HepG2 (cell line): ENCODE measurements at regions not wholly inside any gene's neighbourhood (a gene's known extent, or its start where the extent isn't known, plus 50 kb on each side); places are given as distances from the start of the nearest gene placed in this dataset.

Experiments used
- ATAC-seq: fragments of 200-7000 bp; cut with Tn5 transposase; 3 replicates; pipeline ENCODE4 v1.9.1; 2020; ENCODE audit warnings: mild to moderate bottlenecking, moderate library complexity
- BruUV-seq: library from RNA; stranded (reverse); fragments of 400-500 nt; replicated peaks from 2 replicates; lab custom pipeline; 2021; lab: Mats Ljungman, UMichigan
- CTCF ChIA-PET: fragments of 300-600 bp; formaldehyde crosslinking; extraction: SDS; loops from one replicate; lab custom pipeline; 2021; ENCODE audit warnings: low total read pairs, inconsistent platforms, low intra/inter-chr PET ratio; lab: Yijun Ruan, JAX
- POLR2A ChIA-PET: fragments of 350-600 bp; sonication (Branson Sonifier 250); formaldehyde crosslinking; loops from one replicate; lab custom pipeline; 2020; ENCODE audit warnings: antibody characterized with exemption, inconsistent platforms; lab: Yijun Ruan, JAX
- DNase-seq: peaks from one replicate; pipeline ENCODE4 v3.0.0-alpha.2; 2015; ENCODE audit warnings: low spot score
- FAIRE-seq: peaks from 3 replicates; lab custom pipeline; 2011; peaks lifted over from hg19 to GRCh38; lab: Jason Lieb, UNC
- H2AFZ ChIP-seq: one replicate; pipeline ENCODE4 v1.6.1; 2011; ENCODE audit warnings: low read length, inconsistent platforms
- H3K27ac ChIP-seq: fragments of 300-600 bp; 3 replicates; pipeline ENCODE4 v1.8.0; 2011; ENCODE audit warnings: mixed run types, mild to moderate bottlenecking, mixed read lengths, low read length, inconsistent platforms; ENCODE audit not compliant: insufficient read depth; ENCODE audit errors: extremely low read length
- H3K27me3 ChIP-seq, 2 experiments: fragments of 200-600 bp in 1 of 2; 2 replicates in 1 of 2; 3 replicates in 1 of 2; pipeline versions ENCODE4 v1.6.0 to v1.8.0; 2011; ENCODE audit warnings: low read length in 2 of 2, mild to moderate bottlenecking in 2 of 2, moderate library complexity in 2 of 2, inconsistent platforms in 1 of 2; ENCODE audit not compliant: insufficient read depth in 2 of 2, control insufficient read depth in 1 of 2
- H3K36me3 ChIP-seq, 2 experiments: fragments of 200-600 bp in 1 of 2; replicated peaks in 1 of 2; 2 replicates in 1 of 2; 3 replicates in 1 of 2; pipeline versions ENCODE4 v1.5.1 to v1.8.0; 2011; ENCODE audit warnings: low read length in 2 of 2, inconsistent platforms in 1 of 2; ENCODE audit not compliant: insufficient read depth in 2 of 2, control insufficient read depth in 1 of 2
- H3K4me1 ChIP-seq: 2 replicates; pipeline ENCODE4 v1.5.1; 2012; ENCODE audit warnings: low read length, inconsistent platforms; ENCODE audit not compliant: insufficient read depth
- H3K4me2 ChIP-seq: 2 replicates; pipeline ENCODE4 v1.6.0; 2011; ENCODE audit warnings: low read depth, low read length, inconsistent platforms
- H3K4me3 ChIP-seq, 3 experiments: fragments of 200-600 bp in 1 of 3; sonication (generic), shearing (Covaris generic) in 1 of 3; replicated peaks in 1 of 3; 2 replicates each; pipeline ENCODE4 v1.5.1; 2011 to 2016; ENCODE audit warnings: low read length in 3 of 3, inconsistent platforms in 2 of 3, low read depth in 2 of 3, mild to moderate bottlenecking in 2 of 3, control low read depth in 1 of 3, mixed read lengths in 1 of 3; ENCODE audit not compliant: insufficient read depth in 1 of 3
- H3K79me2 ChIP-seq: one replicate; pipeline ENCODE4 v1.6.1; 2011; ENCODE audit warnings: low read length, inconsistent platforms; ENCODE audit not compliant: insufficient read depth
- H3K9ac ChIP-seq: 2 replicates; pipeline ENCODE4 v1.6.0; 2011; ENCODE audit warnings: mild to moderate bottlenecking, low read depth, low read length, inconsistent platforms; ENCODE audit not compliant: insufficient read depth
- H3K9me3 ChIP-seq: 2 replicates; pipeline ENCODE4 v1.5.1; 2012; ENCODE audit warnings: mild to moderate bottlenecking, low read length
- H4K20me1 ChIP-seq: 2 replicates; pipeline ENCODE4 v1.6.0; 2011; ENCODE audit warnings: inconsistent platforms, mild to moderate bottlenecking, low read length, moderate library complexity; ENCODE audit not compliant: insufficient read depth
- BRD4 ChIP-seq: sonication (generic); formaldehyde crosslinking; IDR thresholded peaks from 2 replicates; pipeline ENCODE4 v1.4.0; 2020; ENCODE audit warnings: missing genetic modification reagents
- HDAC6 ChIP-seq: fragments of 200-600 bp; sonication (generic); IDR thresholded peaks from 2 replicates; pipeline ENCODE4 v1.7.0; 2017; ENCODE audit warnings: mild to moderate bottlenecking, antibody characterized with exemption, low read length, low read depth
- KLF16 ChIP-seq, 2 experiments: sonication (generic) in 1 of 2; formaldehyde crosslinking in 1 of 2; IDR thresholded peaks; 2 replicates each; pipeline versions ENCODE4 v1.6.1 to v1.8.0; 2016 to 2023; ENCODE audit warnings: missing genetic modification reagents in 2 of 2, missing compliant biosample characterization in 1 of 2
- UBTF ChIP-seq: sonication (generic); formaldehyde crosslinking; IDR thresholded peaks from 2 replicates; pipeline ENCODE4 v1.4.0; 2020; ENCODE audit warnings: mild to moderate bottlenecking, missing genetic modification reagents
- ZNF10 ChIP-seq: sonication (generic); formaldehyde crosslinking; IDR thresholded peaks from 2 replicates; pipeline ENCODE4 v1.4.0; 2020; ENCODE audit warnings: mild to moderate bottlenecking, low read depth, missing genetic modification reagents, borderline replicate concordance
- ZNF569 ChIP-seq: sonication (generic); formaldehyde crosslinking; IDR thresholded peaks from 2 replicates; pipeline ENCODE4 v1.5.0; 2020; ENCODE audit warnings: mild to moderate bottlenecking, missing genetic modification reagents, moderate library complexity, borderline replicate concordance
- in situ Hi-C: cut with HindIII; loops from 2 replicates; pipeline ENCODE4 v1.10.0; 2017; ENCODE audit warnings: low pct_unique_long_range_greater_than_20kb; ENCODE audit not compliant: extremely low pct_ligation_motif_present
- intact Hi-C: fragments of 100-400 bp; cut with micrococcal nuclease; formaldehyde crosslinking; loops from one replicate; pipeline ENCODE4 v1.10.0; 2022; ENCODE audit not compliant: unreplicated experiment
- TF ChIP-seq, protein P1 (sequence below): sonication (generic); formaldehyde crosslinking; IDR thresholded peaks from 2 replicates; pipeline ENCODE4 v1.4.0; 2020; ENCODE audit warnings: mild to moderate bottlenecking, missing genetic modification reagents

DNA sequence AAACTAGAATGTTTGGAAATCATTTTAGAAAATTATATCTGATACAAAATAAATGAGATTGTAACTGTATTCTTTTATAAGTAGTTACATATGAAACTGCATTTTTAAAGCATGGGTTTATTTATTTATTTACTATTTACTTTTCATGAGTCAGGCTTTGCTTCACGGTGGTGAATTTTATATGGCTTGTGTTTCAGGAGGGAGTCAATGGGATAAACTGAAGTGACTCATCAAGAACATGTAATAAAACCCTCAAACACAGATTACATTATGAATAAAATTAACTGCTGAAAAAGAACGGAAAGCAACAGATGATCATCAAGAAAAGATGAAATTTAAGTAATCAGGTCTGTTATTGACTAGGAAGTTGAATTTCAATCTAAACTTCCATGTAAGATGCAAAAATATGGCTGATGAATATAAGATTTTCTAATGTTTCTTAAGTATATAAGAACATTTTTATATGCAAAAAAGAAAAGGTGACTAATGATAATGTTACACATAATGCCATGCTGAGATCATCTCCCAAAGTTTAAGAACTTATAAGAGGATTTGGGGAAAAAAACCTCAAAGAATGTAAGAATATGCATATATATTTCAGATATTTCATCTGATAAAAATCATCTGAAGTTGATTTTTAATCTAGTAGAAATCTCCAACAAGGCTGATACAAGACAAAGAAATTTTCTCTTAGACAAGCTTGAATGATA lies 383.6 kb downstream of the SLITRK1 start (continued):
- TF ChIP-seq, protein P1, sequence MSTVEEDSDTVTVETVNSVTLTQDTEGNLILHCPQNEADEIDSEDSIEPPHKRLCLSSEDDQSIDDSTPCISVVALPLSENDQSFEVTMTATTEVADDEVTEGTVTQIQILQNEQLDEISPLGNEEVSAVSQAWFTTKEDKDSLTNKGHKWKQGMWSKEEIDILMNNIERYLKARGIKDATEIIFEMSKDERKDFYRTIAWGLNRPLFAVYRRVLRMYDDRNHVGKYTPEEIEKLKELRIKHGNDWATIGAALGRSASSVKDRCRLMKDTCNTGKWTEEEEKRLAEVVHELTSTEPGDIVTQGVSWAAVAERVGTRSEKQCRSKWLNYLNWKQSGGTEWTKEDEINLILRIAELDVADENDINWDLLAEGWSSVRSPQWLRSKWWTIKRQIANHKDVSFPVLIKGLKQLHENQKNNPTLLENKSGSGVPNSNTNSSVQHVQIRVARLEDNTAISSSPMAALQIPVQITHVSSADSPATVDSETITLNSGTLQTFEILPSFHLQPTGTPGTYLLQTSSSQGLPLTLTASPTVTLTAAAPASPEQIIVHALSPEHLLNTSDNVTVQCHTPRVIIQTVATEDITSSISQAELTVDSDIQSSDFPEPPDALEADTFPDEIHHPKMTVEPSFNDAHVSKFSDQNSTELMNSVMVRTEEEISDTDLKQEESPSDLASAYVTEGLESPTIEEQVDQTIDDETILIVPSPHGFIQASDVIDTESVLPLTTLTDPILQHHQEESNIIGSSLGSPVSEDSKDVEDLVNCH (CRISPR knock-in tag): no peak

DNA sequence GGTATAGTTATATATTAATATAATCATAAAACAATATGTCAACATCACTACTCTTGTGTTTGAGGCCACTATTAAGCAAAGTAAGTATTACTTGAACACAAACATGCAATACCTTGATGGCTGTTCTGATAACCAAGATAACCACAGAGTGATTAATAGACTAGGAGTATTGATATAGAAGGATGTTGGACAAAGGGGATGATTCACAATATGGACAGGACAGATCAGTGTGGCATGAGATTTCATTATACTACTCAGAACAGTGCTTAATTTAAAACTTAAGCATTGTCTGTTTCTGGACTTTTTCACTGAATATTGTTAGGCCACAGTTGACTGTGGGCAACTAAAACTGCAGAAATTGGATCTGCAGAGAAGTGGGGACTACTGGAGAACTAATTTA lies 384.2 kb downstream of the SLITRK1 start:
- H3K79me2 ChIP-seq: no peaks in the 10 kb centered on the region
- H3K4me3 ChIP-seq: no peak overlapping the region
- H3K9ac ChIP-seq: no peak overlapping the region
- no peak for DNase-seq
- no TSS peak for BruUV-seq
- H3K27ac ChIP-seq: no peak overlapping the region
- no peaks in the 10 kb centered on the region for H3K36me3 ChIP-seq
- in situ Hi-C loops: no loop called here
- no peak overlapping the region for H3K4me2 ChIP-seq
- CTCF ChIA-PET: no interaction called here
- no peaks in the 10 kb centered on the region for H3K27me3 ChIP-seq
- no peak for FAIRE-seq
- H4K20me1 ChIP-seq: no peaks in the 10 kb centered on the region
- ATAC-seq: no peak
- no peak for TF ChIP-seq BRD4 (CRISPR knock-in tag)
- no peak for TF ChIP-seq UBTF (CRISPR knock-in tag)
- no peak for TF ChIP-seq ZNF10 (CRISPR knock-in tag)
- no peak for TF ChIP-seq KLF16 (CRISPR knock-in tag; IDR thresholded peaks at IDR 0.05)
- TF ChIP-seq ZNF569: no peak
- no peak for TF ChIP-seq HDAC6
- no peaks in the 10 kb centered on the region for H3K4me1 ChIP-seq
- peaks cover 7% of the 10 kb centered on the region; the same call in 1 of the 2 replicates for H3K9me3 ChIP-seq
- no peak overlapping the region for H2AFZ ChIP-seq
- POLR2A ChIA-PET: no interaction called here
- intact Hi-C loops: no loop called here
